OCI-LY1 (cell line): ENCODE measurements at regions not wholly inside any gene's neighbourhood (a gene's known extent, or its start where the extent isn't known, plus 50 kb on each side); places are given as distances from the start of the nearest gene placed in this dataset.

Source experiments
- H2AFZ ChIP-seq: fragments of 200-600 bp; sonication (generic), shearing (Covaris generic); 2 replicates; pipeline ENCODE4 v1.6.0; 2014; ENCODE audit warnings: antibody characterized with exemption, mild to moderate bottlenecking, low read length
- H3F3A ChIP-seq: fragments of 200-600 bp; sonication (generic), shearing (Covaris generic); 2 replicates; pipeline ENCODE4 v1.6.0; 2014; ENCODE audit warnings: mild to moderate bottlenecking, antibody characterized with exemption, low read length, moderate library complexity; ENCODE audit not compliant: insufficient read depth
- H3K27ac ChIP-seq: fragments of 200-600 bp; sonication (generic); 2 replicates; pipeline ENCODE4 v1.5.1; 2014; ENCODE audit warnings: low read length, mixed run types, mild to moderate bottlenecking, low read depth; ENCODE audit not compliant: poor library complexity, severe bottlenecking
- H3K27me3 ChIP-seq: fragments of 200-600 bp; sonication (generic); 2 replicates; pipeline ENCODE4 v1.6.0; 2014; ENCODE audit warnings: antibody characterized with exemption, mild to moderate bottlenecking, low read length, moderate library complexity; ENCODE audit not compliant: insufficient read depth
- H3K36me3 ChIP-seq: fragments of 200-600 bp; sonication (generic); 2 replicates; pipeline ENCODE4 v1.6.1; 2014; ENCODE audit warnings: mild to moderate bottlenecking, antibody characterized with exemption, low read length, moderate library complexity, mixed read lengths; ENCODE audit not compliant: insufficient read depth
- H3K4me1 ChIP-seq: fragments of 200-600 bp; sonication (generic); 2 replicates; pipeline ENCODE4 v1.5.1; 2014; ENCODE audit warnings: mild to moderate bottlenecking, low read length, moderate library complexity; ENCODE audit not compliant: insufficient read depth, severe bottlenecking
- H3K4me2 ChIP-seq: fragments of 200-600 bp; sonication (generic), shearing (Covaris generic); 2 replicates; pipeline ENCODE4 v1.6.1; 2014; ENCODE audit warnings: low read length
- H3K4me3 ChIP-seq: fragments of 200-600 bp; sonication (generic); 2 replicates; pipeline ENCODE4 v1.5.1; 2014; ENCODE audit warnings: low read length, low read depth, mild to moderate bottlenecking, mixed read lengths; ENCODE audit not compliant: poor library complexity, severe bottlenecking
- H3K79me2 ChIP-seq: fragments of 200-600 bp; shearing (Covaris generic); 2 replicates; pipeline ENCODE4 v1.6.1; 2016; ENCODE audit warnings: mixed run types, low read length, mixed read lengths; ENCODE audit not compliant: insufficient read depth
- H3K9ac ChIP-seq: fragments of 200-600 bp; sonication (generic), shearing (Covaris generic); 2 replicates; pipeline ENCODE4 v1.6.1; 2014; ENCODE audit warnings: mild to moderate bottlenecking, low read length, mixed read lengths
- H3K9me2 ChIP-seq: fragments of 200-600 bp; sonication (generic), shearing (Covaris generic); 2 replicates; pipeline ENCODE4 v1.6.1; 2014; ENCODE audit warnings: low read depth, mild to moderate bottlenecking, low read length, mixed read lengths
- H3K9me3 ChIP-seq: fragments of 200-600 bp; shearing (Covaris generic); 2 replicates; pipeline ENCODE4 v1.6.1; 2014; ENCODE audit warnings: low read length, mixed read lengths
- H4K20me1 ChIP-seq: fragments of 200-600 bp; sonication (generic), shearing (Covaris generic); 2 replicates; pipeline ENCODE4 v1.6.0; 2016; ENCODE audit warnings: mild to moderate bottlenecking, low read length; ENCODE audit not compliant: insufficient read depth
- CTCF ChIP-seq: fragments of 200-600 bp; sonication (generic), shearing (Covaris generic); IDR thresholded peaks from 2 replicates; pipeline ENCODE4 v1.5.1; 2017; ENCODE audit warnings: mild to moderate bottlenecking, antibody characterized with exemption, low read length, moderate library complexity, mixed read lengths
- EZH2 ChIP-seq: fragments of 200-600 bp; sonication (generic), shearing (Covaris generic); IDR thresholded peaks from 2 replicates; pipeline ENCODE4 v1.8.0; 2017; ENCODE audit warnings: borderline replicate concordance, mixed run types, mild to moderate bottlenecking, antibody characterized with exemption, low read length, moderate library complexity, mixed read lengths

GRCh38 chr6:109285366-109285765 is 96.9 kb downstream of the CD164 start:
- Histone ChIP-seq H3K9ac (no peak overlapping the region), H3K36me3 (no peaks in the 10 kb centered on the region), H3K9me2 (no peaks in the 10 kb centered on the region), H3K9me3 (no peaks in the 10 kb centered on the region), H3K4me3 (no peak overlapping the region), H4K20me1 (no peaks in the 10 kb centered on the region), H3K27ac (no peak overlapping the region), H3F3A (no peaks in the 10 kb centered on the region), H3K4me2 (no peak overlapping the region), H3K27me3 (no peaks in the 10 kb centered on the region), H3K79me2 (no peaks in the 10 kb centered on the region), H3K4me1 (no peaks in the 10 kb centered on the region), H2AFZ (no peak overlapping the region)
- TF ChIP-seq EZH2 (no peak), CTCF (no peak)

DNA sequence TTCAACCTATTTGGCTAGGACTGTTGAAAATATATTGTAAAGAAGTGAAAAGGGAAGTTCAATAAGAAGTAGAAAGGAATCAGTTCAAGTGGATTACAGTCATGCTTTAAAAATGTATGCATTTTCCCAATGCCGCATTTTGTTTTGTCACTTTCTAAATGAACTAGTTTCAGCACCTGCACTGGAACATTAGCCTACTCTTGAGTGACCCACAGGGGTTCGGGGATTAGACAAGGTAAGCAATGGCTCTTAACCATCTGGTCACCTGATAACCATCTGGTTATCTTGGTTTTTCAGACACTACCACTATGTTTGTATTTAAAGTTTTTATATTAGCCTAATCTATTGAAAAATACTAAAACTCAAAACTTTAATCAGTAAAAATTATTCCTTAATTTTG is 97.6 kb downstream of the CD164 start:
- H3K9me2 ChIP-seq = no peaks in the 10 kb centered on the region
- H3K36me3 ChIP-seq = no peaks in the 10 kb centered on the region
- TF ChIP-seq EZH2 (no peak), CTCF (no peak)
- H3F3A ChIP-seq = no peaks in the 10 kb centered on the region
- H4K20me1 ChIP-seq = no peaks in the 10 kb centered on the region
- no peaks in the 10 kb centered on the region for H3K79me2 ChIP-seq
- no peak overlapping the region for H2AFZ ChIP-seq
- H3K27me3 ChIP-seq = no peaks in the 10 kb centered on the region
- H3K4me1 ChIP-seq = no peaks in the 10 kb centered on the region
- H3K9me3 ChIP-seq = no peaks in the 10 kb centered on the region
- H3K4me3 ChIP-seq = no peak overlapping the region
- no peak overlapping the region for H3K4me2 ChIP-seq
- no peak overlapping the region for H3K27ac ChIP-seq
- H3K9ac ChIP-seq = no peak overlapping the region

GRCh38 chr6:109282756-109283155 is 99.5 kb downstream of the CD164 start:
- TF ChIP-seq EZH2 (no peak), CTCF (no peak)
- Histone ChIP-seq H2AFZ (no peak overlapping the region), H3K36me3 (no peaks in the 10 kb centered on the region), H3K9me3 (no peaks in the 10 kb centered on the region), H3K79me2 (no peaks in the 10 kb centered on the region), H3K4me3 (no peak overlapping the region), H3F3A (no peaks in the 10 kb centered on the region), H3K9ac (no peak overlapping the region), H3K4me2 (no peak overlapping the region), H3K27me3 (no peaks in the 10 kb centered on the region), H3K9me2 (no peaks in the 10 kb centered on the region), H3K27ac (no peak overlapping the region), H3K4me1 (no peaks in the 10 kb centered on the region), H4K20me1 (no peaks in the 10 kb centered on the region)
